ENCODE measurements at regions not wholly inside any gene's neighbourhood (a gene's known extent, or its start where the extent isn't known, plus 50 kb on each side); places are given as distances from the start of the nearest gene placed in this dataset.

DNA sequence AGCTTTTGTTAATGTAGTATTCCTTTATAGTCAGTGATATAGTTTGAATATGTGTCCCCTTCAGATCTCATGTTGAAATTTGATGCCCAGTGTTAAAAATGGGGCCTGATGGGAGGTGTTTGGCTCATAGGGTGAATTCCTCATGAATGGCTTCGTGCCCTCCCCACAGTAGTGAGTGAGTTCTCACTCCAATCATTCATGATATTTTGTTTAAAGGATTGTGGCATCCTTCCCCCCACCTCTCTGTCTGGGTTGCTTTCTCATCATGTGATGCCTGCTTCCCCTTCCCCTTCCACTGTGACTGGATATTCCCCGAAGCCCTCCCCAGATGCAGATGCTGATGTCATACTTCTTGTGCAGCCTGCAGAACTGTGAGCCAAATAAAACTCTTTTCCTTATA, 649.8 kb upstream of the NR2F2 start:
- H3K4me1 ChIP-seq (ENCODE audit: low read length) = no peaks in the 10 kb centered on the region
- H3K27me3 ChIP-seq (ENCODE audit: low read depth, low read length) = no peaks in the 10 kb centered on the region
- TF ChIP-seq, protein P1, sequence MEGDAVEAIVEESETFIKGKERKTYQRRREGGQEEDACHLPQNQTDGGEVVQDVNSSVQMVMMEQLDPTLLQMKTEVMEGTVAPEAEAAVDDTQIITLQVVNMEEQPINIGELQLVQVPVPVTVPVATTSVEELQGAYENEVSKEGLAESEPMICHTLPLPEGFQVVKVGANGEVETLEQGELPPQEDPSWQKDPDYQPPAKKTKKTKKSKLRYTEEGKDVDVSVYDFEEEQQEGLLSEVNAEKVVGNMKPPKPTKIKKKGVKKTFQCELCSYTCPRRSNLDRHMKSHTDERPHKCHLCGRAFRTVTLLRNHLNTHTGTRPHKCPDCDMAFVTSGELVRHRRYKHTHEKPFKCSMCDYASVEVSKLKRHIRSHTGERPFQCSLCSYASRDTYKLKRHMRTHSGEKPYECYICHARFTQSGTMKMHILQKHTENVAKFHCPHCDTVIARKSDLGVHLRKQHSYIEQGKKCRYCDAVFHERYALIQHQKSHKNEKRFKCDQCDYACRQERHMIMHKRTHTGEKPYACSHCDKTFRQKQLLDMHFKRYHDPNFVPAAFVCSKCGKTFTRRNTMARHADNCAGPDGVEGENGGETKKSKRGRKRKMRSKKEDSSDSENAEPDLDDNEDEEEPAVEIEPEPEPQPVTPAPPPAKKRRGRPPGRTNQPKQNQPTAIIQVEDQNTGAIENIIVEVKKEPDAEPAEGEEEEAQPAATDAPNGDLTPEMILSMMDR (IDR thresholded peaks at IDR 0.05; ENCODE audit: low read depth, low read length) = no peak
- no peak for TF ChIP-seq EZH2phosphoT487 (IDR thresholded peaks at IDR 0.05; ENCODE audit: low read depth)
- H3K9ac ChIP-seq (ENCODE audit: low read length) = no peak overlapping the region
- H3K4me2 ChIP-seq (ENCODE audit: low read length) = no peak overlapping the region
- H3K27ac ChIP-seq (ENCODE audit: low read length) = no peak overlapping the region
- no peaks in the 10 kb centered on the region for H3K36me3 ChIP-seq (replicated peaks; ENCODE audit: low read depth, low read length)
- H4K20me1 ChIP-seq (ENCODE audit: insufficient read depth, low read length) = no peaks in the 10 kb centered on the region
- no peak overlapping the region for H2AFZ ChIP-seq (ENCODE audit: low read depth, low read length)
- no peaks in the 10 kb centered on the region for H3K9me3 ChIP-seq (ENCODE audit: insufficient read depth, low read length)
- H3K79me2 ChIP-seq (ENCODE audit: low read length) = no peaks in the 10 kb centered on the region
- no peak overlapping the region for H3K4me3 ChIP-seq (ENCODE audit: low read length)

DNA sequence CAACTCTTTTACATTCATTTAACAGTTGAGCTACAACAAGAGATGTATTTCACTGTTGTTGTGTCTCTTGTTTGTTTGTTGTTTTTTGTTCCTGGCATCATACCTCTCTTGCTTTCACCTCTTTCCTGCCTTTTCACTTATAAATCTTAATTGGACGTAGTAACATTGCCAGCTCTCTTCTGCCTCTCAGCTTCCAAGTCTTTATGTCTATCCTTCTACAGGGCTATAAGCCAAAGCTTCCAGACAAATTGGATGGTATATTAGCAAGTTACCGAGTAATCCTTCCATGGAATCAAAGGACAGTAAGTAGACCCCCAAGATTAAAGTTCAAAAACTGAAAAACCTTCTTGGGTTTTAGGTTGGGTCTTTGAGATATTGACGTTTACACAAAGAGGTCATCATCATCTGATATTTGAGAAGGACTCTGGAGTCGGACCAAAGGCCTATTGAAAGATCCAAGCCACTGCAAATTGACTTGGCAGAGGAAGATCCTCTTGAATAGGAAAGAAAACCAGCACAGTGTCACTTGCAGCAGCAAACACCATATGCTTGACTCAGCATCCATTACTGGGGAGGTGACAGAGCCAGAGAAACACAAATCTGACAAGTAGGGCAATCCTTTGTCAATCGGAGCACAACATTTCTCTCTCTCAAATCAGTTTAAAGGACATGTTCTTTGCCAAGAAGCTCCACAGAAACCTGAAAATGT, 648.5 kb upstream of the NR2F2 start:
- Histone ChIP-seq H3K4me1 (ENCODE audit: low read length) (no peaks in the 10 kb centered on the region), H3K27me3 (ENCODE audit: low read depth, low read length) (no peaks in the 10 kb centered on the region), H3K79me2 (ENCODE audit: low read length) (no peaks in the 10 kb centered on the region), H3K9me3 (ENCODE audit: insufficient read depth, low read length) (no peaks in the 10 kb centered on the region), H4K20me1 (ENCODE audit: insufficient read depth, low read length) (no peaks in the 10 kb centered on the region), H2AFZ (ENCODE audit: low read depth, low read length) (no peak overlapping the region), H3K27ac (ENCODE audit: low read length) (no peak overlapping the region), H3K4me2 (ENCODE audit: low read length) (no peak overlapping the region), H3K9ac (ENCODE audit: low read length) (no peak overlapping the region), H3K4me3 (ENCODE audit: low read length) (no peak overlapping the region), H3K36me3 (replicated peaks; ENCODE audit: low read depth, low read length) (no peaks in the 10 kb centered on the region)
- TF ChIP-seq EZH2phosphoT487 (IDR thresholded peaks at IDR 0.05; ENCODE audit: low read depth) = no peak
- TF ChIP-seq, protein P1 (IDR thresholded peaks at IDR 0.05; ENCODE audit: low read depth, low read length) = no peak

DNA sequence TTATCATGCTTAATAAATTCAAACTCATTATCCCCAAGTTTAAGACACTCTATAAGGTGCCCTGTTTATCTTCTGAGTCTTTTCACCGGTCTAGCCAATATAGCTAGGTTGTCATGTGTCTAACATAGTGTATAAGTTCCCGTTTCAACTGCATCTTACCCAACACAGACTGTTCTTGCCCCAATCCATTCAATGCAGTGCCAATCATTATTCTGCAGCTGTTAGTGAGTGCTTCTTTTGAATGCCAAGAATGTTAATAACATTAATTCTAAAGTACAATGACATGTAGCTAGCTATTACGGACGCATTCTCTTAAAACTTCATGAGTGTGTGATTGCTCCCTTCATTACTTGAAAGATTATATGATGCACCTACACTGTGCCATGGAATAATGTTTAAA, 646.4 kb upstream of the NR2F2 start:
- Histone ChIP-seq H3K79me2 (ENCODE audit: low read length) (no peaks in the 10 kb centered on the region), H3K4me2 (ENCODE audit: low read length) (no peak overlapping the region), H3K4me1 (ENCODE audit: low read length) (no peaks in the 10 kb centered on the region), H3K27me3 (ENCODE audit: low read depth, low read length) (no peaks in the 10 kb centered on the region), H3K36me3 (replicated peaks; ENCODE audit: low read depth, low read length) (no peaks in the 10 kb centered on the region), H3K27ac (ENCODE audit: low read length) (no peak overlapping the region), H3K9ac (ENCODE audit: low read length) (no peak overlapping the region), H3K9me3 (ENCODE audit: insufficient read depth, low read length) (no peaks in the 10 kb centered on the region), H4K20me1 (ENCODE audit: insufficient read depth, low read length) (no peaks in the 10 kb centered on the region), H3K4me3 (ENCODE audit: low read length) (no peak overlapping the region), H2AFZ (ENCODE audit: low read depth, low read length) (no peak overlapping the region)
- TF ChIP-seq EZH2phosphoT487 (IDR thresholded peaks at IDR 0.05; ENCODE audit: low read depth) = no peak
- TF ChIP-seq, protein P1 (IDR thresholded peaks at IDR 0.05; ENCODE audit: low read depth, low read length) = no peak

DNA sequence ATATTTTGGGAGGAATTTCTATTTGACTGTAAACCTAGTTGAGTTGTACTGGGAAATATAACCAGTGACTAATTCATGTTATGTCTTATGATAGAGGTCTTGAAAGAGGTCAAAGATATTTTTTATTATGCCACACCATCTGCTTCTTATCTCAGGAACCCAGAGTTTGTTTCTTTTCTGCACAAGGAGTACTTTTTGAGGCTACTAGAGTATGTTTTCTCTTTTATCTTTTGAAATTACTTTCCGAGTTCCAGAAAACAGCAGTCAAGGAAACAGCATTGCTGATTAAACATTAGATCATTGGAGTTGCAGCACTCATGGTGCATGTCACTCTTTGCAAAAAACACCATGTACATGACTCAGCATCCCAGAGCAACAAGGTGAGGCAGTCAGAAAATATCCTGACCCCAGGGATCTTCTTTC, 645.8 kb upstream of the NR2F2 start:
- no peaks in the 10 kb centered on the region for H4K20me1 ChIP-seq (ENCODE audit: insufficient read depth, low read length)
- no peak overlapping the region for H3K27ac ChIP-seq (ENCODE audit: low read length)
- H3K4me2 ChIP-seq (ENCODE audit: low read length) = no peak overlapping the region
- TF ChIP-seq, protein P1 (IDR thresholded peaks at IDR 0.05; ENCODE audit: low read depth, low read length) = no peak
- TF ChIP-seq EZH2phosphoT487 (IDR thresholded peaks at IDR 0.05; ENCODE audit: low read depth) = no peak
- no peak overlapping the region for H3K4me3 ChIP-seq (ENCODE audit: low read length)
- H3K9ac ChIP-seq (ENCODE audit: low read length) = no peak overlapping the region
- H3K79me2 ChIP-seq (ENCODE audit: low read length) = no peaks in the 10 kb centered on the region
- H2AFZ ChIP-seq (ENCODE audit: low read depth, low read length) = no peak overlapping the region
- H3K36me3 ChIP-seq (replicated peaks; ENCODE audit: low read depth, low read length) = no peaks in the 10 kb centered on the region
- H3K9me3 ChIP-seq (ENCODE audit: insufficient read depth, low read length) = no peaks in the 10 kb centered on the region
- H3K27me3 ChIP-seq (ENCODE audit: low read depth, low read length) = no peaks in the 10 kb centered on the region
- H3K4me1 ChIP-seq (ENCODE audit: low read length) = no peaks in the 10 kb centered on the region

Measured in OCI-LY3 (cell line).